Activated naive CD4-positive, alpha-beta T cell treated with anti-CD3 and anti-CD28 coated beads, Interleukin-2, amount 50 U/mL, for 24 hours (primary cell): ENCODE measurements at regions not wholly inside any gene's neighbourhood (a gene's known extent, or its start where the extent isn't known, plus 50 kb on each side); places are given as distances from the start of the nearest gene placed in this dataset.
"Not testable (repeated sequence)": the region's sequence is repeated elsewhere in the genome, so short reads cannot be mapped to it uniquely, and the experiment has no call there.

Experiments used
- H3K27ac Mint-ChIP-seq: one replicate; pipeline ENCODE4 v1.8.0; 2021; ENCODE audit warnings: mild to moderate bottlenecking, mixed read lengths
- H3K27me3 Mint-ChIP-seq: one replicate; pipeline ENCODE4 v1.8.0; 2021; ENCODE audit warnings: mixed read lengths
- H3K36me3 Mint-ChIP-seq: one replicate; pipeline ENCODE4 v1.8.0; 2021; ENCODE audit warnings: mixed read lengths
- H3K4me1 Mint-ChIP-seq: one replicate; pipeline ENCODE4 v1.8.0; 2021; ENCODE audit warnings: mixed read lengths
- H3K4me3 Mint-ChIP-seq: one replicate; pipeline ENCODE4 v1.8.0; 2021; ENCODE audit warnings: mild to moderate bottlenecking, mixed read lengths
- H3K9me3 Mint-ChIP-seq: one replicate; pipeline ENCODE4 v1.8.0; 2021; ENCODE audit warnings: mixed read lengths

DNA sequence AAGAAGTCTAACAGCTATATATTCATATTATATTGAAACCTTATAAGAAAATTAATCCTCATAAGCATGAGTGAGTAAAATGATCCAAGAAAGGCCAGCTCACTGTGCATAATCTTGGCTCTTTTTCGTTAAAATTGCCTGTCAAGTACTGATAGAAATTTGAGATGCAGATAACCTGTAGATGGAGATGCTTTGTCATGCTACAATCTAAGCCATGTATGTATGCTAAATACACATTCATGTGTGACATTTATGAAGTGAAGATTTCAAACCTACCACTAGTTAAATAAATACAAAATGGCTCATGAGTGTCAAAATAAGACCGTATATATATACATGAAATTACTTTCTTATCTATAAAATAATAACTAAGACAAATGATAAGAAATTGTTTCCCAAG, 1491.5 kb upstream of the PRMT6 start:
- H3K27me3 Mint-ChIP-seq, result no peaks in the 10 kb centered on the region
- H3K27ac Mint-ChIP-seq, result no peak overlapping the region
- no peaks in the 10 kb centered on the region for H3K4me1 Mint-ChIP-seq
- H3K9me3 Mint-ChIP-seq, result peaks cover 6% of the 10 kb centered on the region
- no peak overlapping the region for H3K4me3 Mint-ChIP-seq
- no peaks in the 10 kb centered on the region for H3K36me3 Mint-ChIP-seq

DNA sequence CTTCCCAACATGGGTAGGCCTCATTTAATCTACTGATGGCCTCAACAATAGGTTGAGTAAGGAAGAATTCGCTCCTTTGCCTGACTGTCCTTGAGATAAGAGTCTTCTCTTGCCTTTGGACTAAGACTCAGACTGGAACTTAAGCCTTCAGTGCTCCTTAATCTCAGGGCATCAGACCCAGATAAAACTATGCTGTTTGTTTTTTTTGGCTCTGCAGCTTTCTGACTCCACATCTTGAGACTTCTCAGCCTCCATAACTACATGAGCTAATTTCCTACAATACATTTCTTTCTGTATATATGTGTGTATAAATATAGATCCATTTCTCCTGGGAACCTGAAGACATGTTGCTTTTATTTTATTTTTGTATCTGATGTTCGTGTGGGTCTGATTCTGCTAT, 1470.7 kb upstream of the PRMT6 start:
- Mint-ChIP-seq H3K9me3 (peaks cover 12% of the 10 kb centered on the region), H3K27ac (no peak overlapping the region), H3K4me1 (no peaks in the 10 kb centered on the region), H3K36me3 (no peaks in the 10 kb centered on the region), H3K4me3 (no peak overlapping the region), H3K27me3 (no peaks in the 10 kb centered on the region)

DNA sequence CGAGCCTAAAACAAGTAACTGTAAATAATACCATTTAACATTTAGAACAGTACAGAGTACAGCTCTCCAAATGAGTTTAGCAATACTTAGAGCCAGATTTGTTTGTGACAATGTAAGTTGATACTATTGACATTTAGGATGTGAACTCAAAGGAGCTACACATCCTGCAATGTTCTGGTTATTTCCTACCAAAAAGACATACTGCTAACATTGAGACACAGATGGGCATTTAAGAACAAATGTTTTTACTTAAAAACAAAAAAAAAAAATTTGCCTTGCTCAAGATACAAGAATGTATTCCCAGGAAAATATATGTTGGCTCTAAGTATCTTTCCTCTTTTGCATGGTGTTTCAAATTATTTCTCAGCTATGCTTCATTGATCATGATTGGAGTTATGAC, 1464.8 kb upstream of the PRMT6 start:
- H3K36me3 Mint-ChIP-seq, result no peaks in the 10 kb centered on the region
- no peak overlapping the region for H3K27ac Mint-ChIP-seq
- no peaks in the 10 kb centered on the region for H3K27me3 Mint-ChIP-seq
- H3K4me3 Mint-ChIP-seq, result no peak overlapping the region
- peaks cover 12% of the 10 kb centered on the region for H3K9me3 Mint-ChIP-seq
- H3K4me1 Mint-ChIP-seq, result no peaks in the 10 kb centered on the region

DNA sequence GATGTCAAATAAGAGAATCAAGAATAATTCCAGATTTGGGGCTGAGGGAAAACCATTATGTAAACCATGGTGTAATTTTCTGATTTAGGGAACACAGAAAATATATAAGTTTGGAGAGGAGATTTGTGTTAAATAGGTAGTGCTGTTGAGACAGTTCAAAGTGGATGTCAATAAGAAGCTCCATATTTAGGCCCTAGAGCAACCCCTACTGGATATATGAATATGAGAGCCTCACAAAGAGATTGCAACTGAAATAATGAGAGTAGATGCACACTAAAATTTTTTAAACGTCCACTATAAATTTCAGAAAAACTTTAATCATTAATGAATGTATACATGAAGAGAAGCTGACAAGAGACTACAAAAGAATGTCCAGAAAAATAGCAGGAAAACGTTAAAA, 1447.8 kb upstream of the PRMT6 start:
- Mint-ChIP-seq H3K9me3 (peaks cover 8% of the 10 kb centered on the region), H3K27ac (no peak overlapping the region), H3K4me1 (no peaks in the 10 kb centered on the region), H3K27me3 (no peaks in the 10 kb centered on the region), H3K4me3 (no peak overlapping the region), H3K36me3 (no peaks in the 10 kb centered on the region)

DNA sequence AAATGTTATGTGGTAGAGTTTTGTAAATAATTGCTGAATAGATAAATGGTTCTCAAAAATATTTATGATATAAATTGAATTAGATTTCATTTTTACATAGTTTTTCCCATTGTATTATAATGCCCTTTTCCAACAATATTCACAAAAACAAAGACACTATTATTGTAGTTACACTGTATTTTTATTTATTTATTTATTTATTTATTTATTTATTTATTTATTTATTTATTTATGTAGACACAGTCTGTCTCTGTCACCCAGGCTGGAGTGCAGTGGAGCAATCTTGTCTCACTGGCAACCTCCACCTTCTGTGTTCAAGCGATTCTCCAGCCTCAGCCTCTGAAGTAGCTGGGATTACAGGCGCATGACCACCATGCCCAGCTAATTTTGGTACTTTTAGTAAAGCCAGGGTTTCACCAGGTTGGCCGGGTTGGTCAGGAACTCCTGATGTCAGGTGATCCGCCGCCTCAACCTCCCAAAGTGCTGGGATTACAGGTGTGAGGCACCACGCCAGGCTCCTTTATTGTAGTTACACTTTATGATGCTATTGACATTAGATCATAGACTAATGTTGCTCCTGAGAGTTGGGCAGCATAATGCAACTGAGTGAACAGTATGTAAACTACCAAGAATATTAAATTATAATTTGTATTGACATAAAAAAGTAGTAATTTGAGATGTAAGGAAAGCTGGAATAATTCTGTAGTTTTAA, 1430.0 kb upstream of the PRMT6 start:
- H3K27me3 Mint-ChIP-seq, result no peaks in the 10 kb centered on the region
- no peak overlapping the region for H3K27ac Mint-ChIP-seq
- H3K9me3 Mint-ChIP-seq, result peaks cover 13% of the 10 kb centered on the region
- no peaks in the 10 kb centered on the region for H3K36me3 Mint-ChIP-seq
- H3K4me3 Mint-ChIP-seq, result no peak overlapping the region
- H3K4me1 Mint-ChIP-seq, result no peaks in the 10 kb centered on the region

DNA sequence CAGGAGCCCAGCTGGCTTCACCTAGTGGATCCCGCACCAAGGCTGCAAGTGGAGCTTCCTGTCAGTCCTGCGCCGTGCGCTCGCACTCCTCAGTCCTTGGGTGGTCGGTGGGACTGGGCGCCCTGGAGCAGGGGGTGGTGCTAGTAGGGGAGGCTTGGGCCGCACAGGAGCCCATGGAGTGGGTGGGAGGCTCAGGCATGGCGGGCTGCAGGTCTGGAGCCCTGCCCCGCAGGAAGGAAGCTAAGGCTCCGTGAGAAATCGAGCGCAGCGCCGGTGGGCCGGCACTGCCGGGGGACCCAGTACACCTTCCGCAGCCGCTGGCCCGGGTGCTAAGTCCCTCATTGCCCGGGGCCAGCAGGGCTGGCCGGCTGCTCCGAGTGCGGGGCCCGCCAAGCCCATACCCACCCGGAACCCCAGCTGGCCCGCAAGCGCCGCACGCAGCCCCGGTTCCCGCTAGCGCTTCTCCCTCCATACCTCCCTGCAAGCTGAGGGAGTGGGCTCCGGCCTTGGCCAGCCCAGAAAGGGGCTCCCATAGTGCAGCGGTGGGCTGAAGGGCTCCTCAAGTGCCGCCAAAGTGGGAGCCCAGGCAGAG, 1425.2 kb upstream of the PRMT6 start:
- not testable (repeated sequence) for H3K4me3 Mint-ChIP-seq, H3K27ac Mint-ChIP-seq, H3K27me3 Mint-ChIP-seq, H3K36me3 Mint-ChIP-seq, H3K9me3 Mint-ChIP-seq, H3K4me1 Mint-ChIP-seq

DNA sequence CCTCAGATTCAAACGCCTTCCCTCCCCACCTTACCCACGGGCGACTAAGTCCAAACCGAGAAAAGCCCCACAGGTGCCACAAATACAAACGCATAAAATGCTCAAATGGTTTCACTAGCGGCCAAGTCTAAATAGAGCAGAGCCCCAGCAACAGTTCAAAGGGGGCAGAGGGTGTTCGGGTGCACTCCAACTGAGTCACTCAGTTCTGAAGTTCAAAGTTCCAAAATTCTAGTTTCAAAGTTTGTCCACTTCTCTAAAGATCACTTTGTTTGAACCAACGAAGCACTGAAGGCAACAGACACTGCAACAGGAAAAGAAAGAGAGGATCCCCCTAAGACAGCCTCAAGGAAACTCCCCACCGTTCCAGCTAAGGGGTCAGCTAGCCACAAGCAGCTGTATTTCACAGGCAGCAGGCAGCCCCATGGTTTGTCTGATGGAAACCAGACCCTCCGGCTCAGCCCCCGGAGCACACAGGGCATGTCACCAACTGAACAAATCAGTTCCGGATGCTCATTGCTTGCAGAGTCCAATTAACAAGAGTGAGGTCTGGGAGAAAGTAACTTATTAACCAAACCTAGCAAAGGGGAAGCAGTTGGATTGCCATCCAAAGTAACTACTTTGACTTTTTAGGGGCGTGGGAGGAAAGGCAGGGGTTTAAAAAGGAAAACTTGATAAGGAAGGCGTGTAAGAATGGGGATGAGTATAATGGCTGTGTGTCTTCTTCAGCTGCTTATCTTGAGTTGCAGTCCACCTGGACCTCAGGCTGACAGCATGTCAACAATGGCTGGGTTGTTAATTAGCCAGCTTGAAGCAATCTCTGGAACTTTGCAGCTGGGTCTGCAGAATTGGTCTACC, 1423.9 kb upstream of the PRMT6 start:
- no peak overlapping the region for H3K4me3 Mint-ChIP-seq
- peaks cover 3% of the 10 kb centered on the region for H3K9me3 Mint-ChIP-seq
- H3K27me3 Mint-ChIP-seq, result no peaks in the 10 kb centered on the region
- H3K36me3 Mint-ChIP-seq, result no peaks in the 10 kb centered on the region
- H3K27ac Mint-ChIP-seq, result no peak overlapping the region
- no peaks in the 10 kb centered on the region for H3K4me1 Mint-ChIP-seq

DNA sequence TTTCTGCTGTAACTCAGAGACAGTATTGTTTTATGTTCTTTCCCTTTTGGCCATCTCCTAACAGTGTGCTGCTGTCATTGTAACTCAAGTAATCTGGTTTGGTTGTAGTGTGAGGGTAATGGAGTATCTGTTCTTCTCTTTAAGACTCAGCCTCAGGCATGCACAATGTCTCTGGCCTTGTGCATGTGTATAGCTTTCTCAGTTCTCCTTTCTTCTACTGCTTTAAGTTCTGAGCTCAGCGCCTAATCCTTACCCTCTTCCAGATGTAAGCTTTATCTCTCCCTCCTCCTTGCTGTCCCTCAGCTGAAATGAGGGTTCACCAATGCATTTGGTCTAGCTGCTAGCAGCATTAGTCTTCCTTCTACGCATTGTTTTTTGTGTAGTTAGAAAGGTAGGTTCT, 1420.4 kb upstream of the PRMT6 start:
- Mint-ChIP-seq H3K4me3 (no peak overlapping the region), H3K27me3 (no peaks in the 10 kb centered on the region), H3K9me3 (peaks cover 8% of the 10 kb centered on the region), H3K27ac (no peak overlapping the region), H3K4me1 (no peaks in the 10 kb centered on the region), H3K36me3 (no peaks in the 10 kb centered on the region)

DNA sequence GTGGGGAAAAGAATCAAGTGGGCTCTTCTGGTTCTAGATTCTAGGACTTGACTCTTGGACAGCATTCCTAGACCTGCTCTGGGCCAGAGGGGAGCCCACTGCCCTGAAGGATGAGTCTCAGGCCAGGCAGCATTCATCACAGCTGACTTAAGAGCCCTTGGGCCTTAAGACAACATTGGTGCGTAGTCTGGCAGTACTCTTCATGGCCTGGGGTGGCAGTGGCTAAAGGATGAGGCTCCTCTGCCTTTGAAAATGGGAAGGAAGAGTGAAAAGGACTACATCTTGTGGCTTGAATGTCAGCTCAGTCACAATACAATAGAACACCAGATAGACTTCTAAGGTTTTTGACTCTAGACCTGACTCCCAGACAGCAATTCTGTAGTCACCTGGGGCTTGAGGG, 1415.1 kb upstream of the PRMT6 start:
- Mint-ChIP-seq H3K9me3 (peaks cover 28% of the 10 kb centered on the region), H3K27ac (no peak overlapping the region), H3K4me1 (no peaks in the 10 kb centered on the region), H3K36me3 (no peaks in the 10 kb centered on the region), H3K4me3 (no peak overlapping the region), H3K27me3 (no peaks in the 10 kb centered on the region)

DNA sequence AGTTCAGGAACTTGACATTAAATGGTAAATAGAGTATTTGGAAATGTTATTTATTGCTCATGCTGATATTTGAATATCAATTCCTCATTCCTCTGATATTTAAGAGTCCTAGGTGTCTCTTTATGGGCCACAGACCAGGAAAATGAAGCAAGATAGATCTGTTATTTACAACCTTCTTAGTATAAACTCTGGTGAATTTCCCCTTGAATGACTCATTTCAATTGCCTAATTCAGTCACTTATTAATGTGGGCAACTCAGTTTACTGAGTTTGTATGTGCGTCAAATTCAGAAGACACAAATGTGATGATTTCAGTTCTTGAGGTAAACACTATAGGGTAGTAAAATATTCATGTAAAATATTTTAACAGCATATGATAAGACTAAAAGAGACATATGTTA, 1404.4 kb upstream of the PRMT6 start:
- H3K36me3 Mint-ChIP-seq, result no peaks in the 10 kb centered on the region
- peaks cover 16% of the 10 kb centered on the region for H3K9me3 Mint-ChIP-seq
- no peaks in the 10 kb centered on the region for H3K27me3 Mint-ChIP-seq
- H3K4me3 Mint-ChIP-seq, result no peak overlapping the region
- no peak overlapping the region for H3K27ac Mint-ChIP-seq
- H3K4me1 Mint-ChIP-seq, result no peaks in the 10 kb centered on the region

DNA sequence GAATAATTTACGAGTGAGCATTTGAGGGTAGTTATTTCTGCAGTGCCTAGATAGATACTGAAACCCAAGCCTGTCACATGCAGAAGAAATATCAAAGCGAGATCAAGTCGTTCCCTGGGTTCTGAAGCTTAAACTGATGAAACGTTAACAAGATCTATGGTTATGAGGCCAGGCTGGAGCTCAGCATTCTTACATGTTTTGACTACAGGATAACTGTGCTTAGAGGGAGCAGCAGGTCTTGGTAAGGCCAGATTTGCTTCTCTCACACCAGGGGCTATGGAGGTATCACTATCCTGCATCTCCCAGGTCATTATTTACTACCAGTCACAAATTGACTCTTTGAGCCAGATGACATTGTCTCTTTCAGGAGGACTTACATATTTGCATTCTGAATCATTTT, 1401.4 kb upstream of the PRMT6 start:
- no peaks in the 10 kb centered on the region for H3K27me3 Mint-ChIP-seq
- no peak overlapping the region for H3K27ac Mint-ChIP-seq
- no peaks in the 10 kb centered on the region for H3K4me1 Mint-ChIP-seq
- H3K36me3 Mint-ChIP-seq, result no peaks in the 10 kb centered on the region
- no peak overlapping the region for H3K4me3 Mint-ChIP-seq
- H3K9me3 Mint-ChIP-seq, result peaks cover 14% of the 10 kb centered on the region

DNA sequence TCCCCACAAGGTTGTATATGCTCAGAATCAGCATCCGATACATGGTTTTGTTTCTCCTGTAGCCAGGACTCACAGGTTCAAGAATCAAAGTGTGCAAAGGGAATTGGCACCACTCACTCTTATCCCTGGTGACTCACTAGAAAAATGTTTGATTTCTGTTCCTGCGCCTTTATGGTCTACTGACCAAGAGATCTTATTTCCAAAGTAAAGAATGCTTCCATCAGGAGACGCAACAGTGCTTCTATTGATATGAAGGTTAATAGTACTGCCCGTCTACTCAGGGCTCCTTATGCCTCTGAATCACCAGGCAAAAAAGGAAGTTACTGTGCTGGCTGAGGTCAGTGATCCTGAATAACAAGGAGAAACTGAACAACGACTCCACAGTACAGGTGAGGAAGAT, 1392.0 kb upstream of the PRMT6 start:
- Mint-ChIP-seq H3K36me3 (no peaks in the 10 kb centered on the region), H3K27ac (no peak overlapping the region), H3K4me1 (no peaks in the 10 kb centered on the region), H3K4me3 (no peak overlapping the region), H3K27me3 (no peaks in the 10 kb centered on the region), H3K9me3 (peaks cover 25% of the 10 kb centered on the region)

DNA sequence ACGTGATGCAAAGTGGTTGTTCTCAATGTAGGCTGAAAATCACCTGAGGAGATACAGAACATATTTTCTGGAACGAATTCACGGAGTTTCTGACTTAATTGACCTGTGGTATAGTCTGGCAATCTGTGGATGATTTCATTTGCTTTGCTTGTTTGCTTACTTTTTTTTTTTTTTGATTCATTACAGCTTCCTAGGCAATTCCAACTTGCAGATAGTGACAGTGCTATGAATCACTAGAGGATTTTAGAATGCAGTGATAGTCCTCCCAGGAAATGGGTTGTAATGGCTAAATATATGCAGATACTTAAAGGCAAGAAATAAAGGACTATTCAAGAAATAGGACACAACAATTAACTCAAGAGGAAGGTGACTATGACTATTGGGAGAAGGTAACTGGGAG, 1378.1 kb upstream of the PRMT6 start:
- Mint-ChIP-seq H3K9me3 (no peaks in the 10 kb centered on the region), H3K27ac (no peak overlapping the region), H3K36me3 (no peaks in the 10 kb centered on the region), H3K4me3 (no peak overlapping the region), H3K27me3 (no peaks in the 10 kb centered on the region), H3K4me1 (no peaks in the 10 kb centered on the region)

DNA sequence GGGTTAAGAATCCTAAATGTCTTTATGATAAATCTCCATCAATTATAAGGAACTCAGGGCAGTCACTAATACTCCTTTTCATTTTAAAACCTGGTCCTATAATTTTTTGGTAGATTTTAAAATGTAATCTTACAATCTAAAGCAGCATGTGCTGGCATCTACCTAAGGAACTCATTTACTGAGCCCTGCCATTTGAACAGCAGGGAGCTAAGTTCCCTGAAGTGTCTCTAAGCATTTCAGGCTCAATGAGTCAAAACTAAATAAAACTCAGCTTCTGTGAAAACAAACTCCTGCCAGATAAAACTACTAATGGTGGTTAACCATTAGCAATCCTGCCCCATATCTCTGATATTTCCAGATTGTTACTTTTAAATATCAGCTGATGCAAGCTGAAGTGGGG, 1371.8 kb upstream of the PRMT6 start:
- Mint-ChIP-seq H3K27me3 (no peaks in the 10 kb centered on the region), H3K4me3 (no peak overlapping the region), H3K4me1 (no peaks in the 10 kb centered on the region), H3K27ac (no peak overlapping the region), H3K36me3 (no peaks in the 10 kb centered on the region), H3K9me3 (no peaks in the 10 kb centered on the region)

DNA sequence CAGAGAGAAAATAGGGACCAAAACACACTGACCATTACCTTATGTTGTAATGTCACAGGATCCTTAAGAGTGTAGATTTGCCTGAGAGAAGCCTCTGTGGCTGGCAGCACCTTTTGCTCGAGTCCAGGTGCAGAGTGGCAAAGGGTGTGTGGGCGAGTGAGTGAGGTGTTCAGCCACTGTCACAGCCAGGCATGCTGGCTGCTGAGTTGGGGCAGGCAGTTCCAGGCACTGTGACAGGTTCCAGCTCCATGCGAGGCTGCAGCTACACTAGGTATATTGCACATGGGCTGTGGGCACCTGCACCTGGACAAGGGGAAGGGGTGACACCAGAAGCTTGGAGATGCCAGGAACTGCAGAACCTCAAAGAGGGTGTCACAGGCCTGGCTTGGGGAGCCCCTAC, 1370.4 kb upstream of the PRMT6 start:
- Mint-ChIP-seq H3K4me3 (no peak overlapping the region), H3K36me3 (no peaks in the 10 kb centered on the region), H3K27me3 (no peaks in the 10 kb centered on the region), H3K27ac (no peak overlapping the region), H3K9me3 (no peaks in the 10 kb centered on the region), H3K4me1 (no peaks in the 10 kb centered on the region)
